HG02943 (cell line): ENCODE measurements at regions not wholly inside any gene's neighbourhood (a gene's known extent, or its start where the extent isn't known, plus 50 kb on each side); places are given as distances from the start of the nearest gene placed in this dataset.

Experiments used
- ATAC-seq: cut with Tn5 transposase; IDR thresholded peaks from one replicate; pipeline ENCODE4 v1.9.1; 2021; ENCODE audit warnings: mild to moderate bottlenecking, low read depth, moderate library complexity; ENCODE audit not compliant: unreplicated experiment

- ATAC-seq, result no peak
These were observed 211.4 kb downstream of the TUSC7 start for GRCh38 chr3:116920826-116921610.

GRCh38 chr3:116927918-116928317 lies 218.3 kb downstream of the TUSC7 start:
- ATAC-seq, result no peak

GRCh38 chr3:116929505-116930222 lies 220.1 kb downstream of the TUSC7 start:
- no peak for ATAC-seq

GRCh38 chr3:116930786-116931185 lies 221.2 kb downstream of the TUSC7 start:
- no peak for ATAC-seq

- ATAC-seq, result no peak
These were observed 229.5 kb downstream of the TUSC7 start for GRCh38 chr3:116939091-116939490.

- no peak for ATAC-seq
These were observed 230.0 kb downstream of the TUSC7 start for GRCh38 chr3:116939550-116939949.

GRCh38 chr3:116940719-116941118 lies 231.1 kb downstream of the TUSC7 start:
- no peak for ATAC-seq

GRCh38 chr3:116946376-116946775 lies 236.8 kb downstream of the TUSC7 start:
- ATAC-seq, result no peak

GRCh38 chr3:116947148-116947547 lies 237.6 kb downstream of the TUSC7 start:
- ATAC-seq, result no peak

GRCh38 chr3:116947809-116948208 lies 238.2 kb downstream of the TUSC7 start:
- no peak for ATAC-seq

- no peak for ATAC-seq
These were observed 240.9 kb downstream of the TUSC7 start for GRCh38 chr3:116950301-116951055.

- no peak for ATAC-seq
These were observed 242.0 kb downstream of the TUSC7 start for GRCh38 chr3:116951610-116952009.

- ATAC-seq, result no peak
These were observed 248.7 kb downstream of the TUSC7 start for GRCh38 chr3:116958291-116958690.

GRCh38 chr3:116961106-116961505 lies 251.5 kb downstream of the TUSC7 start:
- ATAC-seq, result no peak

GRCh38 chr3:116963802-116964201 lies 254.2 kb downstream of the TUSC7 start:
- no peak for ATAC-seq

GRCh38 chr3:116966649-116967048 lies 257.1 kb downstream of the TUSC7 start:
- ATAC-seq, result no peak

GRCh38 chr3:116969135-116969534 lies 259.6 kb downstream of the TUSC7 start:
- ATAC-seq, result no peak

- no peak for ATAC-seq
These were observed 260.1 kb downstream of the TUSC7 start for GRCh38 chr3:116969646-116970045.

GRCh38 chr3:116971531-116971930 lies 262.0 kb downstream of the TUSC7 start:
- no peak for ATAC-seq

GRCh38 chr3:116974702-116975101 lies 265.1 kb downstream of the TUSC7 start:
- ATAC-seq, result no peak

- ATAC-seq, result no peak
These were observed 267.9 kb downstream of the TUSC7 start for GRCh38 chr3:116977441-116977840.
